Forelimb muscle (tissue), 1 donor: ENCODE measurements at regions not wholly inside any gene's neighbourhood (a gene's known extent, or its start where the extent isn't known, plus 50 kb on each side); places are given as distances from the start of the nearest gene placed in this dataset.
"Not testable (repeated sequence)": the region's sequence is repeated elsewhere in the genome, so short reads cannot be mapped to it uniquely, and the experiment has no call there.

Experiments used
- DNase-seq: peaks from one replicate; pipeline ENCODE4 v3.0.0-alpha.2; 2013; ENCODE audit warnings: low read depth

DNA sequence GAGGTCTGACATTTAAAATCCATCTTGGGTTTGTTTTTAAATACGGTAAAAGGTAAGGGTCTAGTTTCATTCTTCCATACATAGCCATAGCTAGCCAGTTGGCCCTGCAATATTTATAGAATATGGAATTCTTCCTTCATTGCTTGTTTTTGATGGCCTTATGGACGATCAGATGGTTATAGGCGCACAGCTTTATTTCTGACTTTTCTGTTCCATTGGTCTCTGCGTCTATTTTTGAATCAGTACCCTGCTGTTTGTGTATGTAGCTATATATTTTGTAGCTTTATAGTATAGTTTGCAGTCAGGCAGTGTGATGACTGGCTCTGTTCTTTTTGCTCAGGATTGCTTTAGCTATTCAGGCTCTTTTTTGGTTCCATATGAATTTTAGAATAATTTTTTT lies 366.8 kb upstream of the MIS18BP1 start:
- no peak for DNase-seq

DNA sequence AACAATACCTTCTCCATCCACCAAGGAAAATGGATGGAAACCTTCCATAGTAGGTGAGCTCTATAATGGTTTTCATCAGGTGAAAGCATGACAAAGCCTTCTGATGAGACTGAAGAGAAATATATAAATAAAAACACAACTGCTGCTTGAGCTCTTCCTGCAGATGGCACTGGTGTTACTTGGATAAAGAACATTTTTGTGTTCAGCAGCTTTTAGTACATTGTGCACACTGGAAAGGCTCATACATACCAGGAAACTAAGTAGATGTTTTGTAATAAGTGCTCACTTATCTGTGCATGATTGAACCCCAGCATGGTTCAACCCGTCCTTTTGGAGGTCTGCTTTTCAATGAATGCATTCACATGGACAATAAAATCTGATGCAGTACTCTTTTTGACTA lies 357.3 kb upstream of the MIS18BP1 start:
- no peak for DNase-seq

DNA sequence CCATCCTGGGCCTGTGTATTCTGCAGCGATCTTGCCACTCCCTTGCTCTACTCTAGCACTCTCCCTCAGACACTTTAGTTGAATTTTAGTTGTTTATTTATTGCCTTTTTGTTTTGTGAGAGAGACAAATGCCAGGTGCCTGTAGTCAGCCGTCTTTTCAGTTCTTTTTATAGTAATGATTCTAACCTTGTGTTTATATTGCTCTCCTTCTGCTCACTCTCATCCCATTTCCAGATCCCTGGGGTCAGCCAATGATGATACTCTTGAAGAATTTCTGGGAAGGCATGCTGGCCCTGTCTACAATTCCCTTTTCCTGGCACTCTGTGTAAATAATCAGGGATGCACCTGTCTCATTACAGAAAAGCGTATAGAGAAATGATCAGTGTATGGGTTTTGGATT lies 334.1 kb upstream of the MIS18BP1 start:
- no peak for DNase-seq

DNA sequence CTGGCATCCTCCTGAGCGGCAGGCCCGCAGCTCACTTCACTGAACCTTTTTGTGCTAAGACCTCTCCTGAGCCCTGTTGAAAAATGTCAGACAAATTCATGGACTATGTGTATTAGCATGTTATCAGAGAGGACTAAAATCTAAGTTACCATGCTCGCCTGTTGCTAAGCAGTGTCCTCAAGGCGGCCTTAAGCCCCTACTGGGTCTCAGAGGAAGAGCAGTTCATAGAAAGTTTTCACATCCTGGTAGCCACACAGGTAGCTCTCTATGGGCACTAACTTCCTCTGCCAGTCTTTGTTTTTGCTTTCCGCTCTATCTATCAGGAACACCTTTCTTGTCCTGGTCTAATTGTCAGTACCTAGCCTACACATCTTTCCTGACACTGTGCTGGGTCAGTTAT lies 306.6 kb upstream of the MIS18BP1 start:
- DNase-seq, result no peak

DNA sequence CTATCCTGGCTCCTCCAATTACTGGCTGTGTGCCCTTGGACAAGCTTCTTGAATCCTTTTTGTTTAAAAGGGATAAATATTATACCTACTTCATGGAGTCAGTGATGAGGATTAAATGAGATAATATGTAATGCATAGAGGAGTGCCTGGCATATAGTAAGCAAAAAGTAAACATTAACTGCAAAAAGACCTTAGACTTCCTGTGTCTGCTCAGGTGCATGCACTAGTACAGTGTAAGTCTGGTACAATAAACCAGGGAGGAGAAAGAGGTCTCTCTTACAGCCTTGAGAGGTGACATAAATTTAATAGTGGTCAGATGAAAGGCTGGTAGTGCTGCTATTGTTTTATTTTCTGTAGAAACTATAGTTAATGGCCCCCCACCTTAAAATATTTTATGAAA lies 305.2 kb upstream of the MIS18BP1 start:
- no peak for DNase-seq

DNA sequence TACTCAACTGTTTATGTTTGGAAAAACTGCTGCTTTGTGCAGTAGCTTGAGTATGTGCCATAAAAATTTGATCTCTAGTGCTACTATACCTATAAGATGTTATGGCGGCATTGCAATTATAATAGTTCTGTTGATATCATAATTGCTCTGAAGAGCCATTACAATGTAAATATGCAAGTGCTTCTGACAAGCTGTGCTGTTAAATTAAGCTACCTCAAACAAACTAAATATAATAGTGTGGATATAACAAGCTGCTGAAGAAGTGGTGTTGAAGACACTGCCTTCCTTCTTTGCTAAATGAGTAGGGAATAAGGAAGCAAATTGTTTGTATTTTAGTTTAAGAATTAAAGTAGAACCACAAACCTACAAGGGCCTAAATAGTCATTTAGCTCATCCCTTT lies 301.0 kb upstream of the MIS18BP1 start:
- no peak for DNase-seq

DNA sequence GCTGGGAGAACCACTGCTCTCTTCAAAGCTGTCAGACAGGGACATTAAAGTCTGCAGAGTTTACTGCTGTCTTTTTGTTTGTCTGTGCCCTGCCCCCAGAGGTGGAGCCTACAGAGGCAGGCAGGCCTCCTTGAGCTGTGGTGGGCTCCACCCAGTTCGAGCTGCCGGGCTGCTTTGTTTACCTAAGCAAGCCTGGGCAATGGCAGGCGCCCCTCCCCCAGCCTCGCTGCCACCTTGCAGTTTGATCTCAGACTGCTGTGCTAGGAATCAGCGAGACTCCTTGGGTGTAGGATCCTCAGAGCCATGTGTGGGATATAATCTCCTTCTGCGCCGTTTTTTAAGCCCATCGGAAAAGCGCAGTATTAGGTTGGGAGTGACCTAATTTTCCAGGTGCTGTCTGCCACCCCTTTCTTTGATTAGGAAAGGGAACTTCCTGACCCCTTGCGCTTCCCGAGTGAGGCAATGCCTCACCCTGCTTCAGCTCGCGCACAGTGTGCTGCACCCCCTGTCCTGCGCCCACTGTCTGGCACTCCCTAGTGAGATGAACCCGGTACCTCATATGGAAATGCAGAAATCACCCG lies 298.3 kb upstream of the MIS18BP1 start:
- DNase-seq, result not testable (repeated sequence)

DNA sequence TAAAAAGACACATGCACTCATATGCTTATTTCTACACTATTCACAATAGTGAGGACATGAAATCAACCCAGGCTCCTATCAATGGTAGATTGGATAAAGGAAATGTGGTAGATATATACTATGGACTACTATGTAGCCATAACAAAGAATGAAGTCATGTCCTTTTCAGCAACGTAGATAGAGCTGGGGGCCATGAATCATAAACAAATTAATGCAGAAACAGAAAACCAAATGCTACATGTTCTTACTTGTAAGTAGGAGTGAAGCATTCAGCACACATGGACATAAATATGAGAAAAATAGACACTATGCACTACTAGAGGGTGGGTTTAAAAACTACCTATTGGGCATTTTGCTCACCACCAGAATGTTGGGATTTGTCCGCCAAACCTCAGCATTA lies 278.0 kb upstream of the MIS18BP1 start:
- DNase-seq, result no peak

DNA sequence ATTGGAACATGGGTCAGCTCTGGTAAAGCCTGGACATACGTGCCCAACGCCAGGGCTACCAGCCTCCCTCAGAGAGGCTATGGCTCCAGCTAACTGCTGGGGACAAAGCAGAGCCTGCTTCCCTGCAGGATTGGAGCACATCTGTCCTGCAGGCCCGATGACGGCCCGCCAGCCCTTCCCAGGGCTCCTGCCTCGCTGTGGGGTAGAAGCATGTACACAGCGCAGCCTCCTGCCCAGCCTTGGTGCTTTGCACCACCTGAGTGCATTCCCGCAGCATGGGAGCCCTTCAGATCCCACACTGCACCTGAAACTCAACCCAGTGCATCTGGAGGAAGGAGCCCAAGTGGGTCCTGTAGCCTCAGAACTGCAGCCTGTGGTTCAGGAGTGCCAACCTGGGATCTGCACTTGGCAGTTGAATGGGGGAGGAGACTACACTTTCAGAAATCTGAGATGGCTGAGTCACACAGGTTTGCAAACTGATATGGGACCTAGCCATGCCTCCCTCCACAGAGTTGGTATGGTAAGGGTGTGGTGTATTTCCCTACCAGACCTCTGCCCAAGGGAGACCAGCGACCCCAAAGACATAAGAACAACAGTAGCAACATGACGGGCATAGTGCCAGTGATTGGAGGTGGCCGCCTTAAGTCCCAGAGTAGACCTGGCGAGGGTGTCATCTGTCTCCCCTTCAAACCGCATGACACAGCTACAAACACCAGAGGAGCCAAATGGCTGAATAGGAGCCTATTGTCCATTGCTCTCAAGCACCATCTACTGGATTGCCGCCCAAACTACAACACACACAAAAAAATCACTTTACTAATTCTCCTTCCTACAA lies 273.9 kb upstream of the MIS18BP1 start:
- DNase-seq, result no peak

DNA sequence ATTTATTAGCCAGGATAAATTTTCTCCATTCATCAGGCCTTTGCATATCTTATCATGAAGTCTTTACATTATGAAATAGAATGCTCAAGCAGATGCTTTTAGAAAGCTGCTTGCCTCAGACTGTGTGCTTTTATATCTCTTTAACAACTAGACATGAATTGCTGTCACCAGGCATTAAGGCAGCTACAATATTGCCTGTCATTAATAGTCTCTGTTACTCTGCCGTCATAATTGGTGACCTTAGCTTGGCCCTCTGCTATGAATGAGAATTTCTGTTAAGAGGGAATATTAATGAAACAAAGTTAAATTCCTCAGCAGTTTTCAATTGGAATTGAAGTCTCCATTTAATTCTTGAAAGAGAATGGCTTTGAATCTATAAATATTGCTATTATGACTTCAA lies 266.8 kb upstream of the MIS18BP1 start:
- no peak for DNase-seq

DNA sequence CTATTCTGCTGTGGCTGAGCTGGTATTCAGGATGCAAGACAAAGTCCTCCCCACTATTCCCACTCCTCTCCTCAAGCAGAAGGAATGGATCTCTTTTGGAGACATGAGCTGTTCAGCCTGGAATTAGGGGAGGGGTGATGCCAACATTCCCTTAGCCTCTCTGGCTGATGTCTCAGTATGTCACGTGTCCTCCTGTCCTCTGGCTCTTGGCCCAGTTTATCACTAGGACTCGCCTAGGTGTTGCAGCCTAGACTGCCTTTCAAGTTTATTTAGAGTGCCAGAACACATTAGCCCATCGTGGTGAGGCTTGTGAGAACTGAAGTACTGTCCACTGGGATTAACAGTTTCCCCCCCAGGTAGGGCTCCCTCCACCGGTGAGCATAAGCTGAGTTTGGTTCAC lies 239.9 kb upstream of the MIS18BP1 start:
- DNase-seq, result no peak

DNA sequence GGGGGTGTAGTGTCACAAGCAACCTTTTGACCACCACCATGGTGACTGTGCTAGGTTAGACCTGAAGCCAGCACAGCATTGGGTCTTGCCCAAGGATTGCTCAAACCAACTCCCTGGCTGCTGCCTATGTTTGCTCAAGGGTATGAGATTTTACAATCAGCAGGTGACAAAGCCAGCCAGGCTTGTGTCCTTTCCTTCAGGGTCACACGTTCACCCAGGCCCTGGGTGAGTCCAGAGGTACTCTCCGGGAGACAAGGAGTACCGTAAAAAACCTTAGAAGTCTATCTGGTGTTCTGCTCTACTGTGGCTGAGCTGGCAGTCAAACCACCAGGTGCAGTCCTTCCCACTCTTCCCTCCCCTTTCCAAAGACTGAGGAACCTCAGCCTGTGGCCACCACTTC lies 238.9 kb upstream of the MIS18BP1 start:
- no peak for DNase-seq

DNA sequence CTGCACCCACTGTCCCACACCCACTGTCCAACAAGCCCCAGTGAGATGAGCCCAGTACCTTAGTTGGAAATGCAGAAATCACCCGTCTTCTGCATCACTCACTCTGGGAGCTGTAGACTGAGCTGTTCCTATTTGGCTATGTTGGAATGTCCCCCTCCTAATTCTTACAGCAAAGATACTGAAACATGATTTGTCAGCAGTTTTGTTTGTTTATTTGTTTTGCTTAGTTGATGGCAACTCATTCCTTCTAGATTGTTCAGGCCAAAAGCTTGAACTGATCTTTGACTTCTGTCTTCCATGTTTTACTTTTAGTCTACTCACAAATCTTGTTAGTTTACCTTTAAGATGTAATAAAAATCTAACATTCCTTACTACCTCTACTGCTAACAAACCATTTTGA lies 233.6 kb upstream of the MIS18BP1 start:
- DNase-seq, result no peak

DNA sequence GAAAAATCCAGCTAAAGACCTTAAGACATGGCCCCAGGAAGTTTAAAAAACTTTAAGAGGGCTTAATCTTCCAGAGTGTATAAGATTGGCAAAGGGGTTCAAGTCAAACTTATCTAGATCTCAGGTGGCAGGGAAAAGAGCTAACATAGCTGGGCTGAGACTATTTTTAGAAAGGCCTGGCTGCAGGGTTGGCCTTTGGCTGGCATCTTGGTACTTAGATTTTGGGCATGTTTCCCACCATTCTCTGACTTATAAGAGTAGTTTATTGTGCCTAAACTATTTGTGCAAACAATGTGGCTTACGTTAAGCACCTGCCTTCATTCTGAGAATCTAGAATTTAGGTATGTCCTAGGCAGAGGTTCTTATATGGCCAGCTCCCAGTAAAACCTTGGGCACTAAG lies 214.0 kb upstream of the MIS18BP1 start:
- no peak for DNase-seq

DNA sequence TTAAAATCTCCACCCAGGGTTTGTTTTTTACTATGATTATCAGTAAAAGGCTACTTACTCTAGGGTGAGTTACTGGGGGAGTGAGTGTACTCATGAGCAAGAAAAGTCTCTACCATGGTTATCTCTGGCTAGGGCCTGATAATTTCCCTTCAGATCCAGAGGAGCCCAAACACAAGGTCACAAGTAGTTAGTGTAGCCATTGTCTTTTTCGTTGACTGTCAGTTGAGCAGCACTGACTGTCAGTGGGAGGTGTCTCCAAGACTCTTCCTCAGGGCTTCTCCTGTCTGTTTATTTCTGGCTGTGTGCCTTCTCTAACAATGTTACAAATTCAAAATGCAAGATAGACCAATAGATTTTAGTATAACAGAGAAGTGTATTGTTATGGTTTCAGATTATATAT lies 181.2 kb upstream of the MIS18BP1 start:
- no peak for DNase-seq

DNA sequence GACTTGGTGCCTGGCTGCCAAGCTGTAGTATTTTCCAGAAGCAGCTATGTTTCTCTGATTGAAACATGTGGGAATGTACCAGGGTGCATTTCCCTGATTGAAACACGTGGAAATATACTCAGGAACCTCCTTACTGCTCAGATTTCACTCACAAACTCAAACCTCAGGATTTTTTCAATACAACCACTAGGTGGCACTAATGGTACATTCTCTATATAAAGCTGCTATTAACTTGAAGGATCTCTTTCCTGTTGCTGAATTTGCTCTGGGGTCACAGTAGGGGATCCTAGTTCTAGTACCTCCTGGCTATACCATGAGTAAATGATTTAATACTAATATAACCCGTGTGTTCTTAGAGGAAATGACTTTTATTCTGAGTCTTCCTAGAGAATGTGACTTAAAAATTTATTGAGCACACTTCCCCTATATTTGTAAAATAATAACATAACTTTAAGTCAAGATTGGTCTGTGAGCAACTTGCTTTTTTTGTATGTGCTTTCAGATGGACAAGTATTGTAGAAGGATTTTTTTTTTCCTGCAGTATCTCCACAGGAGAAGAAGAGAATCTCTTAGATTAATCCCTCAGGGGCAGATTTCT lies 173.8 kb upstream of the MIS18BP1 start:
- DNase-seq, result no peak

DNA sequence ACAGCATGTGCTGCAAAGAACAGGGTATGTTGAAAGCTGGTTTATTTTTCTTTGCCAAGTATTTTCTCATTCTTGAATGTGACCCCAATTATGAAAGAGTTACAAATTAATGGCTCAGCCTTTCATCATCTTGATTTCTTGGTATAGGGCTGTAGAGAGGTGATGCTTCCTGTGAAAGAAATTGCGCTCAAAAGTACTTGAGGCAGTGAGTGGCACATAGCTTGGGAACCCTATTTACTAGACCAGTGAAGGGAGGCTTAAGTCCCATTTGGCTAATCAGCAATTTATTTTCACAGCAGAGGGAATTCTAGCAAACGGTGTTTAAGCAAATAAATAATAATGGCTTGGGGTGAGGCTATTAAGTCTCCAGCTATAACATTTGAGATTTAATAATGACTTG lies 153.9 kb upstream of the MIS18BP1 start:
- no peak for DNase-seq

DNA sequence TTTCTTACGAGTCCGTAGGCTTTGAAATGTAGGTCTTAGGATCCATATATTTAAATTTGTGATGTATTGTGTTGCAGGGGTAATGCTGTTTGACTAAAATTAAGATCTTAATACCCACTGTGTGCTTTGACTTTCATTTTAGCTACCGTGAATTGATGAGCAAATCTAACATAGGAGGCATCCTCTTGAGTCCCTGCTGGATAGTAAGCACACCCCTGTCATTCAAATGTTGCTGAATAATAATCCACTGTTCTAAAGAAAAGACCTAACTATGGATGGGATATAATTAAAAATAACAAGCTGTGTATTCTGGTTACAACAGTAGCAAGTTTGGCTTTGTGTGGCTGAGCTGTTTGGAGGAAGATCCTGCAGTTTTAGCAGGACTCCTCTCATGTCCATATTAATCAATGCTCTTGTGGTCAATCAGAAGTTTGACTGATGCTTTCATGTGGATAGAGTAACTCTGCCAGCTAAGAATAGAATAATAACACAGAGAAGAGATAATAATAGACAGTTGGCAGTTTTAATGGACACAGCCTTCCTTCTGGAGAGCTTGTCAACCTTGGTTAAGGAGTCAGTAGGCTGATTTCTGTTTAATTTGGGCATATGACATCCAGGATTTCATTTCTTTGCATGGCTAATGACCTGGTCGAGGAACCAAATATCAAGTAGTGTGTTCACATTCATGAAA lies 148.1 kb upstream of the MIS18BP1 start:
- DNase-seq, result no peak

DNA sequence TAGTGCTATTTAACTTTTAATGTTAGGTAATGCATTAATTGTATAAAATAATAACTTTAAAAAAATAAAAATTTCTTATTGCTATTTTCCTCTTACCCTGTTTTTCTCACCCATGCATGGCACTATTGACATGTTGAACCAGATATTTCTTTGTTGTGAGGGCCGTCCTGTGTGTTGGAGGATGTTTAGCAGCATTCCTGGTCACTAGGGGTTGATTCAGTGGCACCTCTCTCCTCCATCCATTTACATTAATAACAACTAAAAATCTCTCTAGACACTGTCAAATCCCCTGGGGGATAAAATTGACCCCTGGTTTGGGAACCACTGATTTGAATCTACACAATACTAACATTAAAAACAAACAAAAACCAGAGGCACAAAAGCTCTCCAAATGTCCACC lies 147.5 kb upstream of the MIS18BP1 start:
- no peak for DNase-seq

DNA sequence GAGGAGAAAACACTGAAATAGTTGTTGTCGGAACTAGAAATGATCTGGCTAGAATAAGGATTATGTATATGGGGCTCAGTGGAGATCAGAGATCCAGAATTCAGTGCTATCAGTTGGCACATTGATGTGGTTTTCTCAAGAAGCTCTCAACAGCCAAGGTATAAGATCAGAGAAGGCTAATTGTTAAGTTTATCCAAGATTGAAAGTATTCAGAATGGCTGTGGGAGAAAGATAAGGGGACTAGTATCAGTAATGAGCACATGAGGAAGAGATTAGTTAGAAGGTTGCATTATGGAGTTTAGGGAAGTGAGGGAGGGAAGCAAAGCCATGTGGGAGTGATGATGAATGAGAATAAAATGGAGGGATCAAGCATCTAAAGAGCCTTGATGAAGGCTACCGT lies 128.1 kb upstream of the MIS18BP1 start:
- DNase-seq, result no peak

DNA sequence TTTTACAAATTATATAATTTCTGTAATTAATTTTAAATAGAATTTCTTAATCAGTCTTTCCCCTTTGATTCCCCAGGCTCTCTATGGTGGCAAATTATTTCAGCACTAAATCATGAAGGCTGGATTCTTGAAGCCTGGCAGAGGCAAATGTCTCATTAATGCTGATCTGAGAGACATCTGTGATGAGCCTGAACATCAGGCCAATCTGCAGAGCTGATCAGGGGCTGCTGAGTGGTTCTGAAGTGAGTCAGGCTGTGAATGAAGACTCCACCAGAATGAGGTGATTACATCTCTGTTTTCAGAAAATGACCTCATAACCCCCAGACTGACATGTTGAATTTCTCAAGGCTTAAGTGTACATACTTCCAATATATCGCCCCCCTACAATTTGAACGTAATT lies 124.2 kb upstream of the MIS18BP1 start:
- no peak for DNase-seq

DNA sequence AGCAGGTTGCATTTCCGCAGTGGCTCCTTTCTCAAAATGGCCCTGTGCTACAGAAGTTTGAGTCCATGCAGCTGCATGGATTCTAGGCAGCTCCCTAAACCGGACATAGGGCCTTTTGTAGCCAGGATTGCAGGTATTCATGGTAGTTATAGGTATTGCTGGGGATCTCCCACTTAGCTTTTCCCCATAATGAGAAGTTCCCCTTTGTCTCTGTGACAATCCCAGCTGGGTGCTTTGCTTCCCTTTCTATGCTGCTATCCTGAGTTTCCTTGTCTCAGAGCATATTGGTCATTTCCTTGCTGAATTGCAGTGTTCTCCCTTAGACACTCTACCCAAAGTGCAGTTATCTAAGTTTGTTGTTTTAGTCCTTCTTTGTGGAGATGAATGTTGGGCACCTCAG lies 120.9 kb upstream of the MIS18BP1 start:
- no peak for DNase-seq
